Erythroblast (primary cell): ENCODE measurements at regions not wholly inside any gene's neighbourhood (a gene's known extent, or its start where the extent isn't known, plus 50 kb on each side); places are given as distances from the start of the nearest gene placed in this dataset.

ENCODE experiments used
- GATA1 ChIP-seq: IDR thresholded peaks from 2 replicates; pipeline ENCODE4 v1.6.1; 2011; ENCODE audit warnings: low read depth, mild to moderate bottlenecking, control low read depth, low read length, moderate library complexity
- POLR2A ChIP-seq: IDR thresholded peaks from 2 replicates; pipeline ENCODE4 v1.6.1; 2011; ENCODE audit warnings: mild to moderate bottlenecking, low read length

- TF ChIP-seq POLR2A: no peak
- TF ChIP-seq GATA1: no peak
Observed at GRCh38 chr6:22789315-22789714, 219.9 kb downstream of the HDGFL1 start.
